Immature natural killer cell (primary cell): ENCODE measurements at regions not wholly inside any gene's neighbourhood (a gene's known extent, or its start where the extent isn't known, plus 50 kb on each side); places are given as distances from the start of the nearest gene placed in this dataset.

Experiments used
- DNase-seq, 3 donors: peaks; one replicate each; pipeline ENCODE4 v3.0.0; 2022; ENCODE audit warnings: mixed read lengths in 1 of 3
- H3K27ac Mint-ChIP-seq, 6 donors: one replicate each; pipeline ENCODE4 v1.8.0; 2020; ENCODE audit warnings: mixed read lengths in 6 of 6, mild to moderate bottlenecking in 5 of 6, inconsistent platforms in 4 of 6, moderate library complexity in 3 of 6
- H3K27me3 Mint-ChIP-seq, 3 donors: one replicate each; pipeline ENCODE4 v1.8.0; 2020 to 2021; ENCODE audit warnings: low read depth in 3 of 3, mild to moderate bottlenecking in 3 of 3, mixed read lengths in 3 of 3, moderate library complexity in 3 of 3, inconsistent platforms in 1 of 3
- H3K36me3 Mint-ChIP-seq, 3 donors: one replicate each; pipeline ENCODE4 v1.8.0; 2020; ENCODE audit warnings: mixed read lengths in 3 of 3, inconsistent platforms in 2 of 3, mild to moderate bottlenecking in 2 of 3
- H3K4me1 Mint-ChIP-seq, 2 donors: one replicate each; pipeline ENCODE4 v1.8.0; 2020; ENCODE audit warnings: inconsistent platforms in 2 of 2, mild to moderate bottlenecking in 2 of 2, mixed read lengths in 2 of 2, moderate library complexity in 1 of 2
- H3K4me3 Mint-ChIP-seq, 5 donors: one replicate each; pipeline ENCODE4 v1.8.0; 2020; ENCODE audit warnings: mild to moderate bottlenecking in 5 of 5, mixed read lengths in 5 of 5, inconsistent platforms in 3 of 5, moderate library complexity in 3 of 5
- H3K9me3 Mint-ChIP-seq, 6 donors: one replicate each; pipeline ENCODE4 v1.8.0; 2020; ENCODE audit warnings: mild to moderate bottlenecking in 6 of 6, mixed read lengths in 6 of 6, inconsistent platforms in 4 of 6, moderate library complexity in 3 of 6

- Mint-ChIP-seq H3K4me1 (no peaks in the 10 kb centered on the region), H3K9me3 (peaks cover 0 to 2% (median 0%) of the 10 kb centered on the region in 6 donors), H3K4me3 (no peak overlapping the region), H3K27ac (no peak overlapping the region), H3K27me3 (peaks cover 0 to 8% (median 4%) of the 10 kb centered on the region in 3 donors), H3K36me3 (no peaks in the 10 kb centered on the region)
- no peak for DNase-seq
Measured at GRCh38 chr15:93913871-93914270, 317.5 kb upstream of the MCTP2 start.

- Mint-ChIP-seq H3K27me3 (peaks cover 0 to 8% (median 4%) of the 10 kb centered on the region in 3 donors), H3K27ac (no peak overlapping the region), H3K4me1 (no peaks in the 10 kb centered on the region), H3K36me3 (no peaks in the 10 kb centered on the region), H3K9me3 (peaks cover 0 to 2% (median 0%) of the 10 kb centered on the region in 6 donors), H3K4me3 (no peak overlapping the region)
- no peak for DNase-seq
Measured at GRCh38 chr15:93913310-93913709, 318.1 kb upstream of the MCTP2 start.

GRCh38 chr15:93900476-93901400, 330.6 kb upstream of the MCTP2 start:
- Mint-ChIP-seq H3K9me3 (no peaks in the 10 kb centered on the region), H3K27me3 (peaks cover 2 to 7% (median 4%) of the 10 kb centered on the region in 3 donors), H3K4me3 (no peak overlapping the region), H3K36me3 (no peaks in the 10 kb centered on the region), H3K27ac (no peak overlapping the region), H3K4me1 (no peaks in the 10 kb centered on the region)
- DNase-seq = no peak

- Mint-ChIP-seq H3K4me3 (no peak overlapping the region), H3K27ac (no peak overlapping the region), H3K36me3 (no peaks in the 10 kb centered on the region)
Measured at GRCh38 chr15:93899817-93900216, 331.5 kb upstream of the MCTP2 start.

GRCh38 chr15:93897377-93897776, 334.0 kb upstream of the MCTP2 start:
- H3K4me1 Mint-ChIP-seq = no peaks in the 10 kb centered on the region
- H3K36me3 Mint-ChIP-seq = no peaks in the 10 kb centered on the region

More at GRCh38 chr15:93899817-93900216, 331.5 kb upstream of the MCTP2 start:
- Mint-ChIP-seq H3K4me1 (no peaks in the 10 kb centered on the region), H3K9me3 (no peaks in the 10 kb centered on the region), H3K27me3 (peaks cover 2 to 7% (median 6%) of the 10 kb centered on the region in 3 donors)
- no peak for DNase-seq

GRCh38 chr15:93895976-93896770, 335.2 kb upstream of the MCTP2 start:
- H3K4me1 Mint-ChIP-seq = no peaks in the 10 kb centered on the region

More at GRCh38 chr15:93897377-93897776, 334.0 kb upstream of the MCTP2 start:
- Mint-ChIP-seq H3K27me3 (peaks cover 2 to 7% (median 6%) of the 10 kb centered on the region in 3 donors), H3K27ac (no peak overlapping the region), H3K4me3 (no peak overlapping the region), H3K9me3 (no peaks in the 10 kb centered on the region)
- DNase-seq = no peak

GRCh38 chr15:93894438-93895036, 336.8 kb upstream of the MCTP2 start:
- H3K27ac Mint-ChIP-seq = no peak overlapping the region
- no peaks in the 10 kb centered on the region for H3K4me1 Mint-ChIP-seq
- H3K36me3 Mint-ChIP-seq = no peaks in the 10 kb centered on the region
- H3K27me3 Mint-ChIP-seq = peaks cover 0 to 3% (median 0%) of the 10 kb centered on the region in 3 donors
- H3K4me3 Mint-ChIP-seq = no peak overlapping the region
- no peaks in the 10 kb centered on the region for H3K9me3 Mint-ChIP-seq
- no peak for DNase-seq

More at GRCh38 chr15:93895976-93896770, 335.2 kb upstream of the MCTP2 start:
- H3K4me3 Mint-ChIP-seq = no peak overlapping the region
- no peaks in the 10 kb centered on the region for H3K36me3 Mint-ChIP-seq
- H3K27ac Mint-ChIP-seq = no peak overlapping the region
- peaks cover 0 to 4% (median 0%) of the 10 kb centered on the region in 3 donors for H3K27me3 Mint-ChIP-seq
- DNase-seq = no peak
- H3K9me3 Mint-ChIP-seq = no peaks in the 10 kb centered on the region

- no peaks in the 10 kb centered on the region for H3K36me3 Mint-ChIP-seq
- H3K4me3 Mint-ChIP-seq = no peak overlapping the region
- H3K27ac Mint-ChIP-seq = no peak overlapping the region
Measured at GRCh38 chr15:93887151-93887550, 344.2 kb upstream of the MCTP2 start.

GRCh38 chr15:93882779-93883178, 348.6 kb upstream of the MCTP2 start:
- Mint-ChIP-seq H3K9me3 (no peaks in the 10 kb centered on the region), H3K27me3 (peaks cover 2 to 4% (median 3%) of the 10 kb centered on the region in 3 donors), H3K4me1 (no peaks in the 10 kb centered on the region), H3K36me3 (peaks cover 0 to 3% (median 0%) of the 10 kb centered on the region in 3 donors), H3K4me3 (no peak overlapping the region), H3K27ac (no peak overlapping the region)
- DNase-seq = no peak

More at GRCh38 chr15:93887151-93887550, 344.2 kb upstream of the MCTP2 start:
- Mint-ChIP-seq H3K9me3 (no peaks in the 10 kb centered on the region), H3K4me1 (no peaks in the 10 kb centered on the region), H3K27me3 (peaks cover 0 to 2% (median 1%) of the 10 kb centered on the region in 3 donors)
- no peak for DNase-seq

- H3K9me3 Mint-ChIP-seq = no peaks in the 10 kb centered on the region
- no peaks in the 10 kb centered on the region for H3K4me1 Mint-ChIP-seq
- DNase-seq = no peak
- H3K36me3 Mint-ChIP-seq = peaks cover 0 to 3% (median 0%) of the 10 kb centered on the region in 3 donors
- H3K27ac Mint-ChIP-seq = no peak overlapping the region
- peaks cover 2 to 4% (median 3%) of the 10 kb centered on the region in 3 donors for H3K27me3 Mint-ChIP-seq
- H3K4me3 Mint-ChIP-seq = no peak overlapping the region
Measured at GRCh38 chr15:93882141-93882540, 349.2 kb upstream of the MCTP2 start.

GRCh38 chr15:93881310-93881709, 350.1 kb upstream of the MCTP2 start:
- no peak for DNase-seq
- peaks cover 0 to 3% (median 0%) of the 10 kb centered on the region in 3 donors for H3K36me3 Mint-ChIP-seq
- H3K27ac Mint-ChIP-seq = no peak overlapping the region
- no peak overlapping the region for H3K4me3 Mint-ChIP-seq
- no peaks in the 10 kb centered on the region for H3K9me3 Mint-ChIP-seq
- no peaks in the 10 kb centered on the region for H3K4me1 Mint-ChIP-seq
- peaks cover under 1 to 4% (median 3%) of the 10 kb centered on the region in 3 donors for H3K27me3 Mint-ChIP-seq

GRCh38 chr15:93880358-93880757, 351.0 kb upstream of the MCTP2 start:
- Mint-ChIP-seq H3K4me1 (no peaks in the 10 kb centered on the region), H3K36me3 (peaks cover 0 to 3% (median 0%) of the 10 kb centered on the region in 3 donors), H3K27ac (no peak overlapping the region), H3K4me3 (no peak overlapping the region), H3K9me3 (no peaks in the 10 kb centered on the region), H3K27me3 (peaks cover 0 to 4% (median 3%) of the 10 kb centered on the region in 3 donors)
- DNase-seq = no peak

GRCh38 chr15:93870583-93870982, 360.8 kb upstream of the MCTP2 start:
- Mint-ChIP-seq H3K4me3 (no peak overlapping the region), H3K4me1 (no peaks in the 10 kb centered on the region), H3K9me3 (no peaks in the 10 kb centered on the region), H3K27ac (no peak overlapping the region), H3K27me3 (peaks cover 0 to 5% (median 4%) of the 10 kb centered on the region in 3 donors), H3K36me3 (no peaks in the 10 kb centered on the region)
- DNase-seq = no peak
